Suprapubic skin (tissue), 3 donors: ENCODE measurements at regions not wholly inside any gene's neighbourhood (a gene's known extent, or its start where the extent isn't known, plus 50 kb on each side); places are given as distances from the start of the nearest gene placed in this dataset.

ENCODE experiments used
- EP300 ChIP-seq: sonication (generic); formaldehyde crosslinking; IDR thresholded peaks from one replicate; pipeline ENCODE4 v1.6.1; 2017; ENCODE audit warnings: antibody characterized with exemption
- TF ChIP-seq, protein P1 (sequence below), 2 donors: fragments of 200-600 bp in 1 of 2; fragments of 450-650 bp in 1 of 2; sonication (generic) in 1 of 2; IDR thresholded peaks; one replicate each; pipeline ENCODE4 v1.5.1; 2016 to 2019; ENCODE audit warnings: antibody characterized with exemption in 2 of 2, mild to moderate bottlenecking in 1 of 2, moderate library complexity in 1 of 2

DNA sequence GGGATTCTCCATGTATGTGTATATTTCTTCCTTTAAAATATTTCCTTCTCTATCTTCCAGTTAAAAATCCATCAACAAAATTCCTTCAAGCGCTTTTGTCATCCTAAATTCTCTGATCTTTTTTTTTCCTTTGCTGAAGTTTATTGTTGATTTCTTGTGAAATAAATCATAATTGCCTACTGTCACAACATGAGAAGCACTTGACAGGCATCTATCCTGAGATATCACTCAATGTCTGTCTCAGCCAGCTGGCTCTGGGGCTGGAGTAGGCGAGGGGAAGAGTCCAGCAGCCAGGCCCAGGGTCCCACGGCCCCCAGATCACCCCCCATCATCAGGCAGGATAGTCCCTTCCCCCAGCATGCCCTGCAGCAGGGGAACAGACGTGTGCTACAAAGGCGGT, 109.0 kb upstream of the TLE3 start:
- TF ChIP-seq, protein P1, sequence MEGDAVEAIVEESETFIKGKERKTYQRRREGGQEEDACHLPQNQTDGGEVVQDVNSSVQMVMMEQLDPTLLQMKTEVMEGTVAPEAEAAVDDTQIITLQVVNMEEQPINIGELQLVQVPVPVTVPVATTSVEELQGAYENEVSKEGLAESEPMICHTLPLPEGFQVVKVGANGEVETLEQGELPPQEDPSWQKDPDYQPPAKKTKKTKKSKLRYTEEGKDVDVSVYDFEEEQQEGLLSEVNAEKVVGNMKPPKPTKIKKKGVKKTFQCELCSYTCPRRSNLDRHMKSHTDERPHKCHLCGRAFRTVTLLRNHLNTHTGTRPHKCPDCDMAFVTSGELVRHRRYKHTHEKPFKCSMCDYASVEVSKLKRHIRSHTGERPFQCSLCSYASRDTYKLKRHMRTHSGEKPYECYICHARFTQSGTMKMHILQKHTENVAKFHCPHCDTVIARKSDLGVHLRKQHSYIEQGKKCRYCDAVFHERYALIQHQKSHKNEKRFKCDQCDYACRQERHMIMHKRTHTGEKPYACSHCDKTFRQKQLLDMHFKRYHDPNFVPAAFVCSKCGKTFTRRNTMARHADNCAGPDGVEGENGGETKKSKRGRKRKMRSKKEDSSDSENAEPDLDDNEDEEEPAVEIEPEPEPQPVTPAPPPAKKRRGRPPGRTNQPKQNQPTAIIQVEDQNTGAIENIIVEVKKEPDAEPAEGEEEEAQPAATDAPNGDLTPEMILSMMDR (IDR thresholded peaks at IDR 0.05), result no peak
- TF ChIP-seq EP300, result no peak
